ENCODE measurements at regions not wholly inside any gene's neighbourhood (a gene's known extent, or its start where the extent isn't known, plus 50 kb on each side); places are given as distances from the start of the nearest gene placed in this dataset.

GRCh38 chr10:117653170-117653515, 110.6 kb downstream of the EMX2 start:
- no peak for TF ChIP-seq CTCF (IDR thresholded peaks at IDR 0.05)
- TF ChIP-seq POLR2A (IDR thresholded peaks at IDR 0.05): no peak
